DMS53 treated with DMSO at 0.1 percent for 48 hours (cell line): ENCODE measurements at regions not wholly inside any gene's neighbourhood (a gene's known extent, or its start where the extent isn't known, plus 50 kb on each side); places are given as distances from the start of the nearest gene placed in this dataset.

Experiments used
- DNase-seq: peaks from one replicate; lab custom pipeline; 2025; ENCODE audit not compliant: unreplicated experiment; lab: John Stamatoyannopoulos, UW

DNA sequence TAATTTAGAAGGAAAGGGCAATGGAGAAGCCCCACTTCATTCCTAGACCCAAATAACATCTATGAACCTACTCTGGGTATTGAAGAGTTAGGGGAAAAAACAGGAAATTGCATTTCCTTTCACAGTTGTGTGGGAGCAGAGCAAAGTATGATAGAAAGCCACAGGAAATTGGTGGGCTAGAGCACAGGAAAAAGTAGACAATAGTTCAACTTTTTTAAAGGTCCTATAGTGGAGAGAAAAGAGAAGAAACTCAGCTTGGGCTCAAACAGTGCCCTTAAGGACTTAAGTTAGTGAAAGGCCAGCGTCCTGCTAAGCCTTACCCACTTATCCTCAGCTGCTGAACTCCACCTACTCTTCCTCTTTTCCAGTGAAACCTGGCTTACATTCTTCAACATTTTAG lies 258.1 kb downstream of the DPY19L2 start:
- no peak for DNase-seq

GRCh38 chr12:63406781-63407180 lies 255.8 kb upstream of the AVPR1A start:
- DNase-seq, result no peak

DNA sequence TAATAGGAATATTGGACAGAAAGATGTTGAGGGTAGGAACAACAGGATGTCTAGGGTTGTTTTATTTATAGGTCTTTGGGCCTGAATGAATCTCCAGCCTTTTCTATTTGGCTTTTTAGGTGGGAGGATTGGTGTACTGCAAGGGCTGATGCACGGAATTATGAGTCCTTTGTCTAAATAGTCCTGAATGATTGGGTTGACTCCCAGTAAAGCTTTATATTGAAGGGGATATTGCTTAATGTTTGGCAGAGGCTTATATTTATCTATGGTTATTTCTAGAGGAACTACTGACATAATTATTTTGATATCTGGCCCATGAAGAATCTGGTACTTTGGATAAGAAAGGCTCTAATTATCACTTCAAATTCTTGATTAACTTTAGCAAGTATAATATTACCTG lies 253.6 kb upstream of the AVPR1A start:
- no peak for DNase-seq

GRCh38 chr12:63403256-63403655 lies 252.3 kb upstream of the AVPR1A start:
- no peak for DNase-seq

DNA sequence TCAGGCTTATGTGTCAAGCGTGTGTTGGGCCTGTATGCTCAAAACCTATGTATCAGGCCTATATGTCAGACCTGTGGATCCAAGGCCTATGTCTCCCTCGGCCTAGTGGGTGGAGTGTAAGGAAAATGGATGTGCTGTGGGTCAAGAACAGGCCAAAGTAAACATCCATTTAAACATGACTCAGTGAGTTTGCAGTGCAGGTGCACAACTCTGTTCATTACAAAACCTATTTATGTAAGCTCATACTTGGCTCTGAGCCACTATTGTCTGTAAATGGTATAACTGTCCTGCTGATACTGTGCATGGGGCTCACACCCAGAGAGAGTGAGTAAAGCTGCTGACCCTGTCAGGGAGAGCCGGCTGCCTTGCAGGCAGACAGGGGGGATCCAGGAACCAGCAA lies 249.7 kb upstream of the AVPR1A start:
- peak; percentile 96 for DNase-seq

- DNase-seq, result no peak
Measured at GRCh38 chr12:63400318-63400717, 249.3 kb upstream of the AVPR1A start.

- DNase-seq, result no peak
Measured at GRCh38 chr12:63397807-63398206, 246.8 kb upstream of the AVPR1A start.

DNA sequence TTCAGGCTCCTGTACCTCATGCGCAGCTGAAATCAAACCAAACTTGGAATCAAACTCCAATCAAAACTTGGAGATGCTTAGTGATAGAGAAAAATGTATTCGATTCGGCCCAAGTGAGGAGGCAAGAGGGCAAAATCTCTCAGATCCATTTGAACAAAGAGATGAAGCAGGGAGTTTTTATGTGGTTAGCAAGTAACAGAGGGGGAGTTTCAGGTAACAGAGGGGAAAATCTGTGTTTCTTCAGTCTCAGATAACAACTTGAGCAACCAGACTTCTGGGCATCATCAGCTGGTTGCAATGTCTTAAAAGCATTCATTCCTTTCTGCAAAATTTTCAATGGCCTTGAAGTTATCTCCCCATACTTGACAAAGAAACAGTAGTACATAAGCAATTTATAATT lies 245.1 kb upstream of the AVPR1A start:
- DNase-seq, result no peak

DNA sequence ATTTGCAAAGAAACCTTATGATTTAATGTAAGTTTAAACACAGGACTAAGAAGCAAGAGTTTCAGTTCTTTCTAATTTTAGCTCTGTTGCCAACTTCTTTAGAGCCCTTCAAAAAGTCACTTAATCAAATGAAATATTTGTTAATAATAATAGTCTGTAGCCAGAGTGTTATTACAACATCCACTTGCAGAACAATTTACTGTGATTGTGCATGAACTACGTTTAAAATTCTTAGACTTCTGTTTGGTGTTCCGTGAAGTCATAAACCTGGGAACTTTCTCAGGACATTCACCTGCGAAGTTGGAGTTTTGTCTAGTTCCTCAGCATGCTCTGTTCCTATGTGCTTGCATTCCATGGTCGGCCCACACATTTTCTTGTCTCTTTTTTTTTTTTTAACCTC lies 244.0 kb upstream of the AVPR1A start:
- no peak for DNase-seq

DNA sequence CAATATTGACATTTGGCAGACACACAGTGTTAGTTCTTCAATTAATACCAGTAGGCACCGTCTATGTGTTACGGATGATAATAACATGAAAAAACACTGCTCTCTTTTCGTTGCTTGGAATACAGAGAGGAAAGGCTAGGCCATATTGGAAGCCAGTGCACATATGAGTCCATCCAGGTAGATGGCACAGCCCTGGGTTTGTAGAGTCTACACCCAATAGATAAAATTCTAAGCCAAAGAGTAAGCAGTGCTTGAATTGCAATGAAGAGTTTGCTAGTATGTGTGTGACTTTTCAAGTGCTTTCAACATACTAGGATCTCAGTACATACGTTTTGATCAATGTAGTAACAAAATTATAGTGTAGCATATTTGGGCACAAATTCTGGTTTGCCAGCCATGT lies 243.3 kb upstream of the AVPR1A start:
- DNase-seq, result no peak

DNA sequence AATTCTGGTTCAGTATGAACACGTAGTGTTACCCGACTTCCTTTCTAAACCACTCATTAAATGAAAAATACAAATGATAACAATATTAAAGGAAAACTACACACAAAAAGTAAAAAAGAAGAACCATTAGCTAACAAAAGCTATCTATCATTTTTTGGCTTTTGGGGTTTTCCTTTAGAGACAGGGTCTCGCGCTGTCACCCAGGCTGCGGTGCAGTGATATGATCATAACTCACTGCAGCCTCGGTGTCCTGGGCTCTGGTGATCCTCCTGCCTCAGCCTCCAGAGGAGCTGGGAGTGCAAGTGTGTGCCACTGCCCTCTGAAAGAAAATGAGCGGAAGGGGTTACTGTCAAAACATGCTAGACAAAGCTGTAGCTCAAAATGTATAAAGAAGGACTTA lies 238.2 kb upstream of the AVPR1A start:
- no peak for DNase-seq

- DNase-seq, result no peak
Measured at GRCh38 chr12:63387771-63388170, 236.8 kb upstream of the AVPR1A start.

GRCh38 chr12:63382930-63383329 lies 231.9 kb upstream of the AVPR1A start:
- no peak for DNase-seq

- no peak for DNase-seq
Measured at GRCh38 chr12:63362791-63363190, 211.8 kb upstream of the AVPR1A start.

GRCh38 chr12:63362166-63362565 lies 211.2 kb upstream of the AVPR1A start:
- DNase-seq, result no peak

- no peak for DNase-seq
Measured at GRCh38 chr12:63354969-63355368, 204.0 kb upstream of the AVPR1A start.

DNA sequence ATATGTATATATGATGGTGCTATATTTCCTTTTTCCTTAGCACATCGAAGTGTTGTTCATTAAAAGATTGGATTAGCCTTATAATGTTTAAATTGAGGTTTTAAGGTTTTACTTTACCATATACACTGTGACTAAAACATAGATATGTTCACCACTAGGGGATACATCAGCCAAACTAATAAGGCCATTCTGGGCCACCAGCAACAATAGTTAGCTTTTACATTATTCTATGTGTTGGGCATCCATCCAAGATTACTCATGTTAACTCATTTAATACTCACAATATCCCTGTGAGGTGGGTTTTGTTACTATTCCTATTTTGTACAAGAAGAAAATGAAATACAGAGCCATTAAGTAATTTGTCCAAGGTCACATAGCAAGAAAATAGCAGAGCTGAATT lies 202.6 kb upstream of the AVPR1A start:
- peak; percentile 92 for DNase-seq

- DNase-seq, result no peak
Measured at GRCh38 chr12:63351370-63351769, 200.4 kb upstream of the AVPR1A start.

DNA sequence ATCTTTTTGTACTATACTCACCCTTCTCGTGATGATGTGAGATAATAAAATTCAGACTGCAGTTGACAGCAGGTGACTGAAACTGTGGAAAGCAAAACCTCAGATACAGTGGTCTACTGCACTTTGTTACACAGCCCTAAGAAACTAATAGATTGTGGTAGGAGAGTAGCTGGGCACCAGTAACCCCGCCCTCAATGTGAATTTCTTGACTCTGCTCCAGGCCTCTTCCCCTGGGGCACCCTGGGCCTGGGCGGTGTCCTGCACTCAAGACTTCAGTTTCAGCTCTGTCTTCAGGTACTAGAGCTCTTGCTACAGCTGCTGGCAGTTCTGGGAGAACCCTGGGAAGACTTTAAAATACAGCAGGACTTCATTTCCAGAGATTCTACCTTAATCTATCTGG lies 197.6 kb upstream of the AVPR1A start:
- DNase-seq, result no peak

DNA sequence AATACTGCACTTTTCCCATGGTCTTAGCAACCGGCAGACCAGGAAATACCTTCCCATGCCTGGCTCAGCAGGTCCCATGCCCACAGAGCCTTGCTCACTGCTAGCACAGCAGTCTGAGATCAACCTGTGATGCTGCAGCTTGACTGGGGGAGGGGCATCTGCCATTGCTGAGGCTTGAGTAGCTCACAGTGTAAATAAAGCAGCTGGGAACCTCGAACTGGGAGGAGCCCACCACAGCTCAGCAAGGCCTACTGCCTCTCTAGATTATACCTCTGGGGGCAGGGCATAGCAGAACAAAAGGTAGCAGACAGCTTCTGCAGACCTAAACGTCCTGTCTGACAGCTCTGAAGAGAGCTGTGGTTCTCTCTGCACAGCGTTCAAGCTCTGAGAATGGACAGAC lies 186.2 kb upstream of the AVPR1A start:
- DNase-seq, result peak; percentile 86

DNA sequence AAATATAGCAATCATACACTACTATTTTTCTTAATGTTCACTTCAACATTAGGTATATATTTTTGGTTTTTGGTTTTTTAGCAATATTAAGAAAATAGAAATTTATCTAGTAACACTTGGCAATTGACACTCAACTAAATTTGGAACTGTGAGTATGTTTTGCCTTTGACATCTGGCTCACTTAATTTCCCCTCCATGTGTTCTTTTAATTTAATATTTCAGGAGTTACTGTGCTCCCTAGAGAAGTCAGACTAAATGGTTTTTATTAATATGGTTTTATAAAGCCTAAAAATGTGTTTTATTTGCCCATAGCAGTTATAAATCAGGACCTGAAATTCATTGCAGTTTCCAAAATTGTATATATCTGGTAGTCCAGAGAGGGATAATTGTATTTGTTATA lies 175.3 kb upstream of the AVPR1A start:
- DNase-seq, result no peak

- no peak for DNase-seq
Measured at GRCh38 chr12:63325757-63326156, 174.8 kb upstream of the AVPR1A start.

GRCh38 chr12:63323942-63324341 lies 172.9 kb upstream of the AVPR1A start:
- DNase-seq, result no peak

DNA sequence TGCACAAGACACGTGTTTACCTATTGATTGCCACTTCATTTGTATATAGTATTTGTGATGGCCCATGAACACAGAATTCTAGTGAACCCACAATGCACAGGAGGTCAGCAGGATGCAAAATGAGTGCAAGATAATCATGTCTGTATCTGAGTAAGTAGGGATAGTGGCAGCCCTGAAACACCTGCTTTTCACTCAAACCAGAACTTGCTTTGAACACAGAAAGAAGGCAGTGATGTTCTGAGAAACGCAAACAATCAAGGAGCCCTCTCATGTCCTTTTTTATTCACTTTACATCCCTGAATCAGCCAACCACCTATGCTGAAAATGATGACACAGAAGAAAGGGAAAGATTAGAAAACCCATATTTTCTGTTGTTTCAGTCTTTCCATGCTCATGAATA lies 170.4 kb upstream of the AVPR1A start:
- DNase-seq, result no peak
